Activated T-helper 1 cell treated with anti-CD3 and anti-CD28 coated beads, Interleukin-12 subunit alpha, Interleukin-12 subunit beta, Interleukin-2, Interleukin-4 antibody, amounts not matched to agents 30 ng/mL and 10 ng/mL and 1 ng/mL, durations not matched to agents 14 hours and 24 hours and 36 hours (primary cell): ENCODE measurements at regions not wholly inside any gene's neighbourhood (a gene's known extent, or its start where the extent isn't known, plus 50 kb on each side); places are given as distances from the start of the nearest gene placed in this dataset.

Experiments used
- DNase-seq: peaks from one replicate; pipeline ENCODE4 v3.0.0; 2021; ENCODE audit warnings: low spot score
- H3K27ac Mint-ChIP-seq: one replicate; pipeline ENCODE4 v1.8.0; 2021; ENCODE audit warnings: mild to moderate bottlenecking, mixed read lengths
- H3K27me3 Mint-ChIP-seq: one replicate; pipeline ENCODE4 v1.8.0; 2022; ENCODE audit warnings: mild to moderate bottlenecking, moderate library complexity, mixed read lengths; ENCODE audit not compliant: insufficient read depth
- H3K36me3 Mint-ChIP-seq: one replicate; pipeline ENCODE4 v1.8.0; 2021; ENCODE audit warnings: low read depth, mixed read lengths
- H3K4me1 Mint-ChIP-seq: one replicate; pipeline ENCODE4 v1.8.0; 2021; ENCODE audit warnings: low read depth, mixed read lengths
- H3K4me3 Mint-ChIP-seq: one replicate; pipeline ENCODE4 v1.8.0; 2021; ENCODE audit warnings: mild to moderate bottlenecking, moderate library complexity, mixed read lengths
- H3K9me3 Mint-ChIP-seq: one replicate; pipeline ENCODE4 v1.8.0; 2021; ENCODE audit warnings: mixed read lengths
- intact Hi-C: fragments of 100-400 bp; cut with micrococcal nuclease; formaldehyde crosslinking; loops from one replicate; pipeline ENCODE4 v1.15.1; 2024

DNA sequence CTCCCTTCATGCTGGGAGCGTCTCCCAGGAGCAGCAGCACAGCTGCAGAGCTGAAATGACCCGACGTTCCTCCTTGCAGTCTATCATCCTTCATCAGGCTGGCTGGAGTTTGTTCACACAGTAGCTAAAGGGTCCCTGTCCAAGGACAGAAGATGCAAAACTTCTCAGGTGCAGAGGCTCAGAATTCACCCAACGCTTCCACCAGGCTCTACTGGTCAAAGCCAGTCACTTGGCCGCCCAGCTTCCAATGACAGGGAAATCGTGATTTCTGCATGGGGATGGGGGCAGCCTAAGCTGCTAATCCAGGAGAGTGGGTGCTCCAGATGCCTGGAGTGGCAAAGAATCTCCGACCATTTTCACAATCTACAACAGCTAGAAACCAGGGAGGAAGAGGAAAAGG is 97.0 kb upstream of the SALL3 start:
- Mint-ChIP-seq H3K27ac (no peak overlapping the region), H3K27me3 (peaks cover 2% of the 10 kb centered on the region), H3K36me3 (no peaks in the 10 kb centered on the region), H3K4me1 (no peaks in the 10 kb centered on the region), H3K9me3 (peaks cover 11% of the 10 kb centered on the region), H3K4me3 (no peak overlapping the region)
- no peak for DNase-seq
- intact Hi-C loops: no loop called here

DNA sequence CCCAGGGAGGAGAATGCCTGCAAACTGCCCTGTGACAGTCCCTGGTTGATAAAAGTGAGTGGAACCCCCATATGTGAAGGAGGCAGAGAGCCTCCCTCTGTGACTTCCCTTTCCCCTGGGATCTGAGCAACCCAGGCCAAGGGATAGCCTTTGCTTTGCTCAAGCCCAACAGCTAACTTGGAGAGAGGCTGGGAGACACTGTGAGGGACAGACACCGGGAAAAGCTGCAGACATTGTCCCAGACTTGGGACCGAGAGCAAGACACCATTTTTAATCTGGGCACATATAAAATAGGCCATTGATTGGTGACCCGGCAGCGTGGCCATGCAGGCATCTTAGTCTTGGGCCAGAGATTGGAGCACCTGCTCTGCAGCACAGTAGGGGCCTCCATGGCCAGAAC is 96.1 kb upstream of the SALL3 start:
- Mint-ChIP-seq H3K36me3 (no peaks in the 10 kb centered on the region), H3K27me3 (peaks cover 2% of the 10 kb centered on the region), H3K4me3 (no peak overlapping the region), H3K27ac (no peak overlapping the region), H3K4me1 (no peaks in the 10 kb centered on the region), H3K9me3 (peaks cover 12% of the 10 kb centered on the region)
- intact Hi-C loops: no loop called here
- DNase-seq: no peak

DNA sequence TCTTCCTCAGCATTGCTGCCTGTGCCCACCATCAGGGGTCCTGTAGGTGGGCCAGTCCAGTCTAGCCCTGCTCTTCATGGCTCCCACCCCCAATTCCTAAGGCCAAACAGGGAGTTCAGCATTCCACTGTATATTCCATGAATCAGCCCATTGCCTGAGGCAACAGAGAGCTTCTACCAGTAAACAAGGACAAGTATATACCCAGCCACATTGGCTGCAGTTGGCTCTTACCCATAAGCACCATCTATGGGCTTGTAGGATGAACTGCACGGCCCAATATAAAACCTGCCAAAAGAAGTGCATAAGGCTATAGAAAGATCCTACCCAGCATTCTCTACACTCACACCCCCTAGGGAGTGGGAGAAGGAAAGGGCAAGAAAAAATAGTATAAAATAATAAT is 95.1 kb upstream of the SALL3 start:
- Mint-ChIP-seq H3K4me3 (no peak overlapping the region), H3K36me3 (no peaks in the 10 kb centered on the region), H3K27ac (no peak overlapping the region), H3K9me3 (peaks cover 22% of the 10 kb centered on the region), H3K4me1 (no peaks in the 10 kb centered on the region), H3K27me3 (peaks cover 2% of the 10 kb centered on the region)
- intact Hi-C loops: no loop called here
- no peak for DNase-seq

DNA sequence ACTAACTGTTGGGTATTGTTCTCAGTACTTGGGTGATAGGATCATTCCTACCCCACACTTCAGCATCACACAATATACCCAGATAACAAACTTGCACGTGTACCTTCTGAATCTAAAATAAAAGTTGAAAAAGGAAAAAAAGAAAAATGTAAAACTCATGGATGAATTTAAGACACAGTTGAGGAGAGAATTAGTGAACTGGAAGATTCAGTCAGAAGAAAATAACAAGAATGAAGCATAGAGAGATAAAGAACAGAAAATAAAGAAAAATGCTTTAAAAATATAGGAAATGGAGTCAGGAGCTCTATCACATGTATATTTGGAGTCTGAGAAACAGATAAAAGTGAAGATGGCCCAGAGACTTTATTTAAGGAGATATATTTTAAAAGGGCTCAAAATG is 90.4 kb upstream of the SALL3 start:
- peaks cover 26% of the 10 kb centered on the region for H3K9me3 Mint-ChIP-seq
- H3K4me3 Mint-ChIP-seq: no peak overlapping the region
- H3K36me3 Mint-ChIP-seq: no peaks in the 10 kb centered on the region
- DNase-seq: no peak
- intact Hi-C loops: no loop called here
- H3K27ac Mint-ChIP-seq: peak overlapping the region; percentile 1
- H3K4me1 Mint-ChIP-seq: no peaks in the 10 kb centered on the region
- H3K27me3 Mint-ChIP-seq: no peaks in the 10 kb centered on the region

DNA sequence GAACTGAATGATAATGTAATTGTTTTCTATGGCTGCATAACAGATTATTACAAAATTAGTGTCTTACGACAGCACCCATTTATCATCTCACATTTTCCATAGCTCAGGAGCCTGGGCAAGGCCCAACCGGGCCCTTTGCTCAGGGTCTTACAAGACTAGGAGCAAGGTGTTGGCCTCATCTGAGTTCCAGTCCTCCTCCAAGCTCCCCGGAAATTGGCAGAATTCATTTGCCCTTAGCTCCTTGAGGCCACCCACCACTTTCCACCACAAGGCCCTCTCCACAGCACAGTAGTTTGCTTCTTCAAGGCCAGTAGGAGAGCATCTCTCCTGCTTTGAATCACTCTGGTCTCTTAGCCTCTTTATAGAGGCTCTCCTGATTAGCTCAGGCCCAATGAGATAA is 89.2 kb upstream of the SALL3 start:
- Mint-ChIP-seq H3K36me3 (no peaks in the 10 kb centered on the region), H3K9me3 (peaks cover 20% of the 10 kb centered on the region), H3K27ac (no peak overlapping the region), H3K27me3 (no peaks in the 10 kb centered on the region), H3K4me1 (no peaks in the 10 kb centered on the region), H3K4me3 (no peak overlapping the region)
- intact Hi-C loops: no loop called here
- DNase-seq: no peak

DNA sequence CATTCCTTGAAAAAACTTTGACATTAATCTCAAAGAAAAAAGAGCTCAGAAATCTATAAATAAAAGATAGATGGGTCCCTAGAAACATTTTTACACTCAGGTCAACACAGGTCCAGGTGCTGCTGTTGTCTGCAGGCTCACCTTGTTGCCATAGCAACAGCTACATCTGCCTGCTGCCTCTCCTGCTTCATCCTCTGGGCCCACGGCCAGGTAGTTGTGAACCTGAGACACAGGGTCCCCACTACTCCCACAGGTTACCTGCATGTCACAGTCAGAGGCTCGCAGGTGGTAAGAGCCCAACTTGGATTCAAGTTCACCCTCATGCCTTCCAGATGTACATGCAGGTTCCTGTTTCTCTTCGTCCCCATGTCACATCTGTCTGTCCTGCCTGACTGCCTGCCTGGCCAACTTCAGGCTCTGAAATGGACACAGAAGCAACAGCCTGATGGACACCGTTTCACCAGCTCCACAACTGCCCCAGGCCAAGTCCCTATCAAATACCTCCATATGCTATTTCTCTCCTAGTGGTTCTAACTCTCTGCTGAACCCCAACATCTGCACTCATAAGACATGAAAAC is 88.3 kb upstream of the SALL3 start:
- no peak for DNase-seq
- H3K4me1 Mint-ChIP-seq: no peaks in the 10 kb centered on the region
- H3K27ac Mint-ChIP-seq: no peak overlapping the region
- no peaks in the 10 kb centered on the region for H3K27me3 Mint-ChIP-seq
- H3K4me3 Mint-ChIP-seq: no peak overlapping the region
- H3K36me3 Mint-ChIP-seq: no peaks in the 10 kb centered on the region
- intact Hi-C loops: no loop called here
- peaks cover 15% of the 10 kb centered on the region for H3K9me3 Mint-ChIP-seq

DNA sequence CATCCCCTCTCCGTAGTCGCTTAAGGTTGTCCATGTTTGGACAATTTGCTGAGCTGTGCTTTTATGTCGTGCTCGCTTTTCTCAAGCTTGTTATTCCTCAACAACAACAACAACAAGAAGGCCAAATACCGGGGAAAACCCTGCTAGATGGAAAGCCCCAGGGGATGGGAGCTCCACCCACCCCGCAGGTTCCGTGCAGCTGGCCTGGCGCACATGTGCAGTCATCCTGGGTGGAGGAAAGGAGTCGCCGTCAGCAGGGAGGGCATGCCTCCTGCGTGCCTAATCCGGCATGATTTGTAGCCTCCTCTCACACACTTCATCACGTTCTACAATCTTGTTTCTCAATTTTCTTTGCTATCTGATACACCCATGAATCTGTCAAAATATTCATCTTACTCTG is 87.4 kb upstream of the SALL3 start:
- intact Hi-C loops: no loop called here
- no peaks in the 10 kb centered on the region for H3K36me3 Mint-ChIP-seq
- H3K27me3 Mint-ChIP-seq: no peaks in the 10 kb centered on the region
- peaks cover 15% of the 10 kb centered on the region for H3K9me3 Mint-ChIP-seq
- H3K27ac Mint-ChIP-seq: no peak overlapping the region
- no peak overlapping the region for H3K4me3 Mint-ChIP-seq
- no peaks in the 10 kb centered on the region for H3K4me1 Mint-ChIP-seq
- no peak for DNase-seq

DNA sequence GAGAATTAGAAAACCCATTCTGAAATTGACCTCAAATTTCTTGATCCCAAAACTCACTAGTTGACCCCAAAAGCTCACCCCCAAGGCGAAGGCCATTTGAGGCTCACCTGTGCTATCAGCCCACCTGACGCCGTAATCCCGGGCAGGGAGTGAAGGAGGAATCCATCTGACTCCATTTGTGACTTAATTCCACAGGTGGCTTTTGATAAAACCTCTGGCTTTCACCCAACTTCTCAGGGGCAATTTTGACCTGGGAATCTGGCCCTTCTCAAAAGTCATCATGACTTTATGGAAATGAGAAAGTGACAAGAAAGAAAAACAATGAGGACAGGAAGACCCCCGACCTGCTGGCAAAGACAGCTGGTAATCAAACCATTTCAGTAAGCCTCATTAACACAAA is 86.9 kb upstream of the SALL3 start:
- no peak for DNase-seq
- no peaks in the 10 kb centered on the region for H3K36me3 Mint-ChIP-seq
- no peaks in the 10 kb centered on the region for H3K27me3 Mint-ChIP-seq
- no peak overlapping the region for H3K27ac Mint-ChIP-seq
- intact Hi-C loops: no loop called here
- H3K4me3 Mint-ChIP-seq: no peak overlapping the region
- peaks cover 15% of the 10 kb centered on the region for H3K9me3 Mint-ChIP-seq
- H3K4me1 Mint-ChIP-seq: no peaks in the 10 kb centered on the region

DNA sequence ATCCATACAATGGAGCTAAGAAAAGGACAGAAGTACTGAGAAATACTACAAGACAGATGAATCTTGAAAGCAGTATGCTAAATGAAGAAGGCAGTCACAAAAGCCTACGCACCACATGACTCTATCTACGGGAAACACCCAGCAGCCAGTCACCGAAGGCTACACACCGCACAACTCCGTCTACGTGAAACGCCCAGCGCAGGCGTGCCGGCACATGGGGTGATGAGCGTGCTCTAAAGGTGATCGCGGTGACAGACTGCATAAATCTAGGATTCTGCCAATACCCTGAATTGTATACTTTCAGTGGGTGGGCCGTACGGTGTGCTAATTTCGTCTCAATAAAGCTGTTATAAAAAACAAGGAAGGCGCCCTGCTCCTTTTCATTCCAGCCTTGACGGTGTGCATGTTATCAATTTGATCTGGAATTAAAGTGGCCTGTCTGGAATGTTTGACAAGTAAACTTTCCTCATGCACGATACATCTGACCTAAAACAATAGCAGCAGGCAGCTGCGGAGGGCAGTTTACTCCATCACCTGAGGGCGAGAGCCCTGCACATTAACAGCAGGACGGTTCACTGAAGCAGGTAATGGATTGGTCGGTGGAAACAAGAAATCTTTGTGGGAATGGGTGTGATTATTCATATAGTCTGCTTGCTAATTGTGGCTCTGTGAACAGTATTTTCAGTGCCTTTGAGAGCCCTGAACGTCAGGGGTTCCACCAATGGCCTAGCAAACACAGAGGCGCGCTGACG is 86.2 kb upstream of the SALL3 start:
- Mint-ChIP-seq H3K9me3 (peaks cover 15% of the 10 kb centered on the region), H3K27ac (no peak overlapping the region), H3K36me3 (no peaks in the 10 kb centered on the region), H3K4me3 (no peak overlapping the region), H3K27me3 (no peaks in the 10 kb centered on the region), H3K4me1 (no peaks in the 10 kb centered on the region)
- no peak for DNase-seq
- intact Hi-C loops: no loop called here

DNA sequence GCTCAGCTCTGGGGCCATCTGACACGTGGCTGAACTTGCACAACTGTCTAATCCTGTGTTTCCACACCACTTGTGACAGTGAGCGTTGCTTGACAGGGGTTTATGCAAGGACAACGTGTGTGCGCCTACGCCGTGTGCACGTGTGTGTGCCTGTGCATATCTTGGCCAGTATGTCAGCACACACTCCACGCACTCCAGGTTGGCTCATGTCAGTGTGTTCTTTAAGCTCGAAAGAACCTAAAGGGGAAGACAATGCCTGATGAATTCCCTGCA is 85.6 kb upstream of the SALL3 start:
- Mint-ChIP-seq H3K9me3 (peaks cover 10% of the 10 kb centered on the region), H3K4me3 (no peak overlapping the region), H3K27ac (no peak overlapping the region), H3K36me3 (no peaks in the 10 kb centered on the region), H3K4me1 (no peaks in the 10 kb centered on the region), H3K27me3 (no peaks in the 10 kb centered on the region)
- DNase-seq: no peak
- intact Hi-C loops: no loop called here

DNA sequence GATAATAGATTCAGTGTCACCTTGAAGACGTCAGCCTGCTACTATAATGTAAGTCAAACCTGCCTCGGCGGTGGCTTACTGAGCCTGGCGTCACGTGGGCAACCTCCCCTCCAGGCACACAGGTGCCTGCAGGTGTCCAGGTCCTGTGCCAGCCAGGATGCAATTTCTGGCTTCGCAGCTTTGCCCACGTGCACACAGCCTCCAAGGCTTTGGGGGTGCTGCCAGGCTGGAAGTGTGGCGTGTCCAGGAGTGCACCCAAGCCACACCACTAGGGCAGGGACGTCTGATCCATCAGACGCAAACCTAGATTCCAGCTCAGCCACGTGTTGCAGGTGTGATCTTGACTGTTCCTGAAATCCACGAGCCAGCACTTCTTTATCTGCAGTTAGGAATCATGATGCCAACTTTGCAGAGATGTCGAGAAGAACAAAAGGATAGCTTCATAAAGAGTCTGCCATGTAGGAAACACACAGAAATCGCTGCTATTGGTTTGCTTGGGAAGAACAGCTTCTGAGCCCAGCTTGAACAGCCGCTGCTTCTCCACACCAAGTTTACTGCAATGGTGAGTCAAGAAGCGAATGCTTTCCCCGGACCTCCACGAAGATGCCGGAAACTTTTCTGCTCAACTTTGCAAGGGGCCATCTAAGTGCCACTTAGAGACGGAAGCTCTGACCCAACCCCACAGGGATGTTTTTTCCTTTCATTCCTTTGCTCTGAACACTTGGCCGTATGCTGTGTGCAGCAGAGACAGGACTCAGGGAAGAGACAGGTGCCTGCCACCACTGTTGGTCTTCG is 84.2 kb upstream of the SALL3 start:
- H3K4me3 Mint-ChIP-seq: no peak overlapping the region
- DNase-seq: no peak

DNA sequence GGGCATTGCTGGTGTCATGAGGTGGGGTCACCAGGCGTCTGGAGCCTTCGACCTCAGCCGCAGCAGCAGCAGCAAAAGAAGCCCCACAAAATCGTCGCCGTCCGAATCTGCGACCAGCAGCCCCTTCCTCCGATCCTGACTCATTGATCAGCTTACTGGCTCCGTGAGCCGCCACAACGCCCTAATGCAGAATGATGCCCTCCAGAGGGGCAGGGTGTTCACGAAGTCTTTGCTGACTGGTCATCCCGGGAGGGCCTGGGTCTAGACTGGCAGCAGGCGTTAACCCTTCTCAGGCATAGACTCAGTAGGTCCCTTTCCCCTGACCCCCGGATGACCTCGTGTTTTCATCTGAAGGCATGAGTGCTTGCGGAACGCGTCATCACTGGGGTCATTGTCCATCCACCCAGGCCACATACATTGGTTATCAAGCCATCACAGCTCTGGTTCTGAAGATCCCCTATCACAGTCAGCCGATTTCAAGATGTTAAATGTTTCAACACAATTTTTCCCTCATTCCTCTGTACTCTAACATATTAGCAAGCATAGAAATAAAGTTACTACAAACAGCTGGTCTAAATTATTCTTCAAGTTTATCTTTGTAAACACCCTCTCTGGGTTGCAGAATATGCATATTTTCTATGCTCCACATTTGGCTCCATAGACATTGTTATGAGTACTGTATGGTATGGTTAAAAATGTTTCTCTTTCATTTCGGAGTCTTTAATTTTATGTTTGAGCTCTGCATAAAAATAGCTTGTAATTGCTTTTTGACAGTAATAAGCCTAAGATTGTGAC is 83.3 kb upstream of the SALL3 start:
- H3K36me3 Mint-ChIP-seq: no peaks in the 10 kb centered on the region
- intact Hi-C loops: no loop called here
- no peaks in the 10 kb centered on the region for H3K9me3 Mint-ChIP-seq
- H3K4me1 Mint-ChIP-seq: no peaks in the 10 kb centered on the region
- no peak for DNase-seq
- no peak overlapping the region for H3K4me3 Mint-ChIP-seq
- no peaks in the 10 kb centered on the region for H3K27me3 Mint-ChIP-seq
- no peak overlapping the region for H3K27ac Mint-ChIP-seq

More for the DNA sequence above, 84.2 kb upstream of the SALL3 start:
- intact Hi-C loops: no loop called here
- H3K9me3 Mint-ChIP-seq: peaks cover 4% of the 10 kb centered on the region
- no peaks in the 10 kb centered on the region for H3K27me3 Mint-ChIP-seq
- H3K36me3 Mint-ChIP-seq: no peaks in the 10 kb centered on the region
- no peak overlapping the region for H3K27ac Mint-ChIP-seq
- H3K4me1 Mint-ChIP-seq: no peaks in the 10 kb centered on the region

DNA sequence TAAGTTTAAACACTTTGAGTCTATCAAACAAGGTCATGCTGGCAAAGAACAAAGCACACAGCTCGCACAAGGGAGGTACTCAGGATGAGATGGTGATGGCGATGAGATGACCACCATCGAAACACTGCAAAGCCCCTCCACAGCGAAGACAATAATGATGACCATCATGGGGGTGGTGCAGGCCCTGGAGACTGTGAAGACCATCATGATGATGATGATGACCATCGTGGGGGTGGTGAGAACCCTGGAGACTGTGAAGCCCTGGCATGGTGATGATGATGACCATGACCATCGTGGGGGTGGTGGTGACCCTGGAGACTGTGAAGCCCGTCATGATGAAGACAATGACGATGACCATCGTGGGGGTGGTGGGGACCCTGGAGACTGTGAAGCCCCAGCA is 81.6 kb upstream of the SALL3 start:
- no peaks in the 10 kb centered on the region for H3K4me1 Mint-ChIP-seq
- intact Hi-C loops: no loop called here
- no peak for DNase-seq
- H3K4me3 Mint-ChIP-seq: no peak overlapping the region
- H3K27ac Mint-ChIP-seq: no peak overlapping the region
- H3K9me3 Mint-ChIP-seq: no peaks in the 10 kb centered on the region
- no peaks in the 10 kb centered on the region for H3K27me3 Mint-ChIP-seq
- H3K36me3 Mint-ChIP-seq: no peaks in the 10 kb centered on the region
